HT1080 (cell line): ENCODE measurements at regions not wholly inside any gene's neighbourhood (a gene's known extent, or its start where the extent isn't known, plus 50 kb on each side); places are given as distances from the start of the nearest gene placed in this dataset.
A peak's percentile ranks its signal among the peaks of the same experiment; 100 is the strongest.

Experiments used
- DNase-seq: peaks from one replicate; pipeline ENCODE4 v3.0.0-alpha.2; 2015; ENCODE audit warnings: low read depth

DNA sequence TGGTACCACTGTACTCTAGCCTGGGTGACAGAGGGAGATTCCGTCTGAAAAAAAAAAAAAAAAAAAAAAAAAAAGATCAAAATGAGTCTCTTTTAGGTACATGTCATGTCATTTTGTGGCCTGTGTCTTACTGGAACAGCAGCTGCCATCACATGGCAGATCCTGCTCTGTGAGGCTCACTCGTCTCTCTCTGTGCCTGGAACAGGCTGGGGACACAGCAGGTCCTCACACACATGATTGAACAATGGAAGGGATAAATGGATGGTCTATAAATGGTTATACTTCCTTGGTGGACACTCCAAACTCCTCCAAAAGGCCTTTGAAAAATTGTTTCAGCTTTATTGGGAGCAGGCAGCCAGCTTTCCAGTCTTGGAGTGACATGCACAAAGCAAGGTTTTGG is 236.2 kb upstream of the COPS8 start:
- DNase-seq = no peak

DNA sequence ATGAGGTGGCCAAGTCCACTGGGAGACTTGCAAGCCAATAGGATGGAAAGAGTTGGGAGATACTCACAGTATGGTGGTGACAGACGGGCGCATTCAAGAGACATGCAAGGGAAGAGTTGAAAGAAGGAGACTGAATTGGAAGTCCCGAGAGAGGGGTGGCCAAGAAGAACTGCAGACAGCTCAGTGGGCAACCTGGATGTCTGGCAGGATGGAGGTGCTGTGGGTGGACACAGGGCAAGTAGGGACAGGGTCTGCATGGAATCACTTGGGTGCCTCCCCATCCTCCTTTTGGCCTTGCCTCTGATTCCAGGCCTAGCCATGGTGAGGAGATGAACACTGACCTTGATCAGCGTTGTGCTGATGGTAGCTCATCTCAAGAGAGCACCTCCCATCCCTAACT is 235.7 kb upstream of the COPS8 start:
- DNase-seq = no peak

DNA sequence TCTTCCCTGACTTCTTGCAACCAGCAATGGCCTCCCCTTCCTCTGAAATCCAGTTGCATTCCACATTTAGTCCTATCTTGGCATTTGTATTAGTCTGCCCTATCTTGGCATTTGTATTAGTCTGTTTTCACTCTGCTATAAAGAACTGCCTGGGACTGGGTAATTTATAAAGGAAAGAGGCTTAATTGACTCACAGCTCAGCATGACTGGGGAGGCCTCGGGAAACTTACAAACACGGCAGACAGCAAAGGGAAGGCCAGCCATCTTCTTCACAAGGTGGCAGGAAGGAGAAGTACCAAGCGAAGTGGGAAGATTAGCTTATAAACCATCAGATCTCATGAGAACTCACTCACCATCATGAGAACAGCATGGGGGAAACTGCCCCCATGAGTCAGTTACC is 234.5 kb upstream of the COPS8 start:
- no peak for DNase-seq

DNA sequence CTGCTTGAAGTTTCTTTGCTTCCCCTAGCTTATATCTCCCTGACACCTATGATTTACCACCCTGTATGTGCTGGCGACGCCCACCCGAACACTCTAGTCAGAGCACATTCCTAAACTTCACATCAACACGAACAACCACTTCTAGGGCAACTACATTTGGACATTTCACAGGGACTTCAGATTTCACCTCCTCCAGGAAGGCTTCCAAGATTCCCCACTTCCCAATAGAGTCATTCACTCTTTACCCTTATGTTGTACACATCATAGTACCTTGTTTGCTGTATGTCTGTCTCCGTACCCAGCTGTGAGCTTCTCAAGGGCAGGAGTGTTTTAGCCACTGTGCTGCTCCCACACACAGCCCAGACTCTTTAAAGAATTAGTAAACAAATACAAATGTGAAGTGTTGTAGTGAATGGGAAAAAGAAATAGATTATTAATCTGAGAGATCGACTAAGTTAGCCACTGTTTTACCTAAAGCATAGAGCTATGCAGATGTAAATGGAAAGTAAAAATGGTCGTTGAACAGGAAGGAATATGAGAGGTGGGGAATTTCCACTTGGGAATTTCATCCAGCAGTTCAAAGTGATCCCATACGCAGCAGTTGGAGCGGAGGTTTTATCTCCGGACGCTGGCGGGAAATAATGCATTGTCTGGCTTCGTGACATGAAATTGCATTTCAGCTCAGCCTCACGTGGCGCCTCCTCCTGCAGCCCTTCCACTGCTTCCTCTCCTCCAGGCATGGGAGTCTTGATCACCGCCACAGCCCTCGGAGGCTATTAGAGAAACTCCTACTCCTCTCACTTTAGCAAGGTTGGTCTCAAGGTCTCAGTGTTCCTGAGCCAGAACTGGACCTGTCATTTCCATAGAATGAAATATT is 233.4 kb upstream of the COPS8 start:
- DNase-seq = no peak

DNA sequence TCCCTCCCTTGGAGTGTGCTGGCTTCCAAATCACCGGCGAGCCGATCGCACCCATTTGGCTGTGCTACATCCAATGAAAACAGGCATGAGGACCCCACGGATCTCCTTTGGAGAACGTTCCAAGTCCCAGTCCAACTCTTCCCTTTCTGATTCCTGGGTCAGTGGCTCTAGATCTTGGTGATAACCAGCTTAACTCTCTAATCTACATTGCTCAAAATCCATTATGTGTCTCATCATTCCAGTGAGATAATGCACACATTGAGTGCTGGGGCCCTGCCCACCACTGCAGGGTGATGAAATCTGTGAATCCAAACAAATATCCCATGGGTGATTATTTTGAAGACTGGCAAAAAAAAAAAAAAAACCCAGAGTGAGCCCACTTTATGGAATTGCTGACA is 232.7 kb upstream of the COPS8 start:
- no peak for DNase-seq

DNA sequence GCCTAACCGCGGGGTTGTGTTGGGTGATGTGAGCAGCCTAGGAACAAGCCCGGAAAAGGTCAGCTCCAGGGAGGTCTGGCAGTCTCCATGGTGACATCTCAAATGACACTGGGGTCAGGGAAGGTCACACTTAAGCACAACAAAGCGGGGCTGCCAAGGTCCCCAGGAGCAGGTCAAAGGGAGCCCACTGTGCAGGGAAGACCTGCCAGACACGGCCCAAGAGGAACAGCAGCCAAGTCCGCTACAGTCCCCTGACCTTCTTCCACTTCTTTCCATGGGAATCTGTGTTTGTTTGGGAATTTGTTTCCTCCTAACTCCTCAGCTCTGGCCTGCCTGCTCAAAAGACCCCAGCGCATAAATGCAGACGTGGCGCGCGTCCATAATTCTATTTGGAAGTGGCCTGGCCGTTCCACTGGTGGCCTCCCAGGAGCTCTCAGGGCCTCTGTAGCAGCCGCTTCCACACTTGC is 232.1 kb upstream of the COPS8 start:
- no peak for DNase-seq

DNA sequence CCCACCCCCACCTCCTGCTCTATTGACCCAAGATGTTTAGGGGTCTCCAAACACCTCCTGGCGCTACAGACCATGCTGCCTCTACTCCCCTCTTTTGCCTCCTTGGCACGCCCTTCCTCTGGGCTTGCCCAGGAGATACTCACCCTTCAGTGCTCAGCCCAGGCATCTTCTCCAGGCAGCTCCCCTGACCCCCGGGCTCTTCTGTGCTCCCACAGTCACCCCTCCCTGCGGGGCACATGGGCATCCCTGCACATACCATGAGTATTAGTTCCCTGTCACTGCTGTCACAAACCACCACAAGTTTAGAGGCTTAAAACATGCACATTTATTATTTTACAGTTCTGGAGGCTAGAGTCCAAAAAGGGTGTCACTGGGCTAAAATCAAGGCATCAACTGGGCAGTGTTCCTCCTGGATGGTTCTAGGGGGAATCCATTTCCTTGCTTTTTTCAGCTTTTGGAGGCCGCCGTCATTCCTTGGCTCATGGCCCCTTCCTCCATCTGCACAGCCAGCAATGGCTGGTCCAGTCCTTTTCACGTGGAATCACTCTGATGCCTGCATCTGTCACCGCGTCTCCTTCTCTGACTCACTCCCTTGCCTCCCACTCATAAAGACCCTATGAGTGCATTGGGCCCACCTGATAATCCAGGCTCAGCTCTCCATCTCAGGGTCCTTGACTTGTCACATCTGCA is 230.4 kb upstream of the COPS8 start:
- no peak for DNase-seq

DNA sequence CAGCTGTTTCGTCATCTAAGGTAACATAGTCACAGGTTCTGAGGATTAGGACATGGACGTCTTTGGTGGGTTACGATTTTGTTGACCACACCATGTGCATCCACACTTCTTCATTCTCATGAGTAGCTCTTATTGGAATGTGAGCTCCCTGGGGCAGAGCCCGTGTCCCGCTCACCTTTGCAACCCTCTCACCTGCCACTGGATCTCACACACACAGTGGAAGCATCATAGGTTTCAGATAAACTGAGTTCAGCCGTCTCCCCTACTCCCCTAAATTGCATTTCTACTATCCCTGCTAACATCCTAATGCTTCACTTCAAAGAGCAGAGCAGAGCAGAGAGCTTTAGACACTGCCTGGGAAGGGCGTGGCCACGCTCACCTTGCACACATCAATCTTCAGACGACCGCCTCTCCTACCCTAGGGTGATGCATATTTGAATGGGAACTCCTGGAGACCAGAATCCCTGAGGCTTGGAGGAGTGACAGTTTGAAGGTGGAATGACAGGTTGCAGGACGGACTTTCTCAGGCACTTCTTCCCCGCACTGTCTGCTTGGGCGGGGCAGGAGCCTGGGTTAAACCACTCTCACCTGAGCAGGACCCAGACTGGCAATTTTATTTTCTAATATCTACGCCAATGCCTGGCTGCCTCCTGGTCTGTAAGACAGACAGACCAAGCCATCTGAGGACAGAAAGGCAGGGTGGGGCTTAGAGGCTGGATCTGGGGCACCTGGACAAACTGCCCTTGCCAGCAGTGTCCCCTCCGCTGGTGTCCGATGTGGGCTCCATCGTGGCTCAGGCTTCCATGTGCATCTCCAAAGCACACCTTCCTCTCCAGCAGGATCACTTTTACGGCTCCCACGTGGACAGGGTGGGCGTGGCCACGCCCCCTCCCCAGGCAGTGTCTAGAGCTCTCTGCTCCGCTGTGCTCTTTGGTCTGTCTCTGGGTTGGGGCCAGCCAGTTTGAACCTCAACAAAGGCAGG is 229.5 kb upstream of the COPS8 start:
- no peak for DNase-seq

DNA sequence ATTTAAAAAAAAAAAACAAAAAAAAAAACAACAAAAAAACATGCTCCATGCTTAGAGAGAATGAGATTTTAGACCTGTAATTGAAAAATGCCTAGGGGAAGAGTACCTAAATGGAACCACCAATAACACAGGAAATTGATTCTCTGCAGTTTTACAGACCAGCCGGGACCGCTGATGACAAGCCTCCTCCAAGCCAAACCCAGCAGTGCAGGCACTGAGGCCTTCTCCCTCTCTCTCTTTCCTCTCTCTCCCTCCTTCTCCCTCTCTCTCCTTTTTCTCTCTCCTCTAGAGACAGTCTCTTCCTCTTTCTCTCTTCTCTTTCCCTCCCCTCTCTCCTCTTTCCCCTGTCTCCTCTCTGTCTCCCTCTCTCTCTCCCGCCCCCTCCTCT is 228.8 kb upstream of the COPS8 start:
- no peak for DNase-seq

DNA sequence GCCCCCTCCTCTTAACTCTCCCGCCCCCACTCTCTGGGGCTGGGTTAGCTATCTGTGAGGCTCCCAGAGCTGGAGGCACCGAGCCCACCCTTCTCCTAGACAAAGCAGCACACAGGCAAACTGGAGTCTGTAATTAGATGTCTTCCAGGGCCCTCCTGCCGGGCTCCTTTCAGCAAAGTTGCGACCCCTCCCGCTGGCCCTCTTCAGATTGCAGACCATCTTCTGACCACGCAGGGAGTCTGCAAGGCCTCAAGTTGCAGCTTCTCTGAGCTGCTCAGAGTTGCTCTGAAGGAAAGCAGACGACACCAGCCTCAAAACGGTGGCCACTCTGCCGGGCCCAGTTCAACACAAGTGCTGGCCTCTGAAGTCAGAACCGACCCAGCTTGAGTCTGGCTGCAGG is 228.4 kb upstream of the COPS8 start:
- DNase-seq = no peak

DNA sequence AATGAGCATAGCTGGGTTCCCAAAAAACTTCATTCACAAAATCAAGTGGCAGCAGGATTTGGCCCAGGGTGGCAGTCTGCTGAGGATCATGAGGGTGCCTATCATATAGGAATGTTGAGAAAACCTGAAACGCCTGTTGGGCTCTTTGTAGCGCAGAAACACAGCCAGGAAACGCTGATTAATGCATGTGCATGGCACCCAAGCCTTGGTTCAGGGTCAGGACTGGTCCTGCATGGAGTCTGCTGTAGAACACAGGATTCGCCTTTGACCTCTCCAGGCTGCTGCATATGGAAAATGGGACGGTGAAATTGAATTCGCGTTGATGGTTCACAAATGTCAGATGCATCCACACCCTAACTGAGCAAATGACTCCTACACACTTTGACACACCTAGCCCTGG is 227.9 kb upstream of the COPS8 start:
- no peak for DNase-seq

DNA sequence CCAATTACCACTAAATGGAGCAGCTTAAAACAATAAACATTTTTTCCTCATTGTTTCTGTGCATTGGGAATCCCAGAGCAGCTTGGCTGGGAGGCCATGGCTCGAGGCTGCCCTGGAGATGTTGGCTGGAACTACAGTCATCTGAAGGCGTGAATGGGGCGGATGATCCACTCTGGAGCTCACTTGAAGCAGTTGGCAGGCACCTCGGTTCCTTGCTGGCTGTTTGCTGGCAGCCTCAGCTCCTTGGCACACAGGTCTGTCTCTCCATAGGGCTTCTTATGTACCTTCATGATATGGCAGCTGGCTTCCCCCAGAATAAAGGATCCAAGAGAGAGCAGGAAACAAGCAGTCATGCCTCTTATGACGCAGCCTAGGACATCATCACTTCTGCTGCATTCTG is 227.0 kb upstream of the COPS8 start:
- DNase-seq = no peak

DNA sequence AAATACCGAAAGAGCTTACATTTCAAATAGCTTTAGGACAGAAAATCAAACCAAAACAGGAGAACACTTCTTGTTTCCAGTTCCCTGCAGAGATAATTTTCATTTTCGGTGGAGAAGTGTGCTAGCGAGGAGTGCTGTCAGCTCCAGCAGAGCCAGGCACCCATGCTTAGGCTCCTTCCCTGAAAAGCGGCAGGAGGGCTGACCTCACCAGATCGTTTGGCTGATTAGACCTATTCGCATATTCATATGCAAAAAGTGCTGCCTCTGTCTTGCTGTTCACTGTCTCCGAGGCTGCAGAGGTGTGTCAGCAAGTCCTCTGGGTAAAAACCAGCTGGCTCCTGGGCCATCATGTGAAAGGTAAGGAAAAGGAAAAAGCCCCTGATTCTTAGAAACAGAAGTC is 225.8 kb upstream of the COPS8 start:
- no peak for DNase-seq

DNA sequence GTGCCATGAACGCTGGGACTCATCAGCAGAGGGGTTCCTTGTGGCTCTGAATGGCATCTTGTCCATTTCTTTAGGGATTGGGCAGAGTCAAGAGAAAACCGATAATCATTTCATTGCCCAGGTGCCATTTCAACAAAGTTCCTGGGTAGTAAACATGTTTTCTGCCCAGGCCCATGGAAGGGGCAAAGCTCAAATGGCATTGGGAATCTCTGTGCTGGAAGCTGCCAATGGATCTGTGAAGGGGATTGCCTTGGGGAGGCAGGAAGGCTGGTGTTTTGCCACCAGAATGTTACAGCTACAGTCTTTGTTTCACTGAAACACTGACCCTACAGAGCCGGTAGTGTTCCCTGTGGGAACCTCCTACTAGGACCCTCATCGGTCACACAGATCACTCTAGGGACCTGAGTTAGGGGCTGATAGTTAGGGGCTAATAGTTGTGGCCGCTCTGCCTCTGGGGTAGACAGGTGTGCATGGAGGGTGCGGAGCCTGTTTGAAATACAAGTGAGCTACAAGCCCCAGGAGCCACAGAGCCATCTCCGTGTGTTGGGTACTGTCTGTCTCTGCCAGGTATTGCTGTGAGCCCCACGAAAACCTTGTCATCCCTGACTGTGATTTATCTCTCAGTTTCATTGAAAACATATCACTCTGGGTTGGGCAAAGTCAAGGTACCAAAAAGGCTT is 224.4 kb upstream of the COPS8 start:
- no peak for DNase-seq

DNA sequence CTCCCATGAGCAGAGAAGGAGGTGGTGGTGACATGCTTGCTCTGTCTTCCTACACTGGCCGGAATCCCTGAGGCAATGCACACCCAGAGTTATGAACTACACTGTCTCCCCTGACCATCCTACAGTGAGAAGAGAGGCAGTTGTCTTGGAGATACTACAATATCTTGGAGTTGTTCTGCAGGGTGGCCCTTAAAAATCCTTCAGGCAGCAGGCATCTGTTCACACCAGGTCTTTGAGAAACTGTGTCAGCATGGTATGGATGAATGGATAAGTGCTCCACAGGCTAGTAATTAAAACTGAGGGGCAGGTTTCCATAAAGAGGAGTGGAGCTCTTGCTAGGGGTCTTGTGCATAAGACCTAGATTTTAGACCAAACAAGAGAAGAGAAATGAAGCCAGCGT is 223.7 kb upstream of the COPS8 start:
- no peak for DNase-seq

DNA sequence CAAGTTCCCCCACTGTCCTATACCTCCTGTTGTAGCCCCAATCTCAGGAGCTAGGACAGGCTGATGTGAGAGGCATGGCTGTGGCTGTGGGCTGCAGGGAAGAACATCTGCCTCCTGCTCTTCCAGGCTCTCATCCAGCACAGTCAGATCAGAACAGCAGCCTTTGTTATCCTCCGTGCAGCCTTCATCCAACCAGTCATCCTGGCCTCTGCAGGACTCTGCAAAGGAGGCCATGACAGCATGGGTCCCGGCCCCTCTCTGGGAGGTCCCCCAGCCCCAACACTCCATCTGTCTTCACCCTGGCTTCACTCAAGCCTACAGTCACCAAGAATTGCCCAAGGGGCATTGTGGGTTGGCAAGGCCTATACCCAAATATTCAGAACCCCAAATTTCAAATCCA is 223.2 kb upstream of the COPS8 start:
- DNase-seq = no peak

DNA sequence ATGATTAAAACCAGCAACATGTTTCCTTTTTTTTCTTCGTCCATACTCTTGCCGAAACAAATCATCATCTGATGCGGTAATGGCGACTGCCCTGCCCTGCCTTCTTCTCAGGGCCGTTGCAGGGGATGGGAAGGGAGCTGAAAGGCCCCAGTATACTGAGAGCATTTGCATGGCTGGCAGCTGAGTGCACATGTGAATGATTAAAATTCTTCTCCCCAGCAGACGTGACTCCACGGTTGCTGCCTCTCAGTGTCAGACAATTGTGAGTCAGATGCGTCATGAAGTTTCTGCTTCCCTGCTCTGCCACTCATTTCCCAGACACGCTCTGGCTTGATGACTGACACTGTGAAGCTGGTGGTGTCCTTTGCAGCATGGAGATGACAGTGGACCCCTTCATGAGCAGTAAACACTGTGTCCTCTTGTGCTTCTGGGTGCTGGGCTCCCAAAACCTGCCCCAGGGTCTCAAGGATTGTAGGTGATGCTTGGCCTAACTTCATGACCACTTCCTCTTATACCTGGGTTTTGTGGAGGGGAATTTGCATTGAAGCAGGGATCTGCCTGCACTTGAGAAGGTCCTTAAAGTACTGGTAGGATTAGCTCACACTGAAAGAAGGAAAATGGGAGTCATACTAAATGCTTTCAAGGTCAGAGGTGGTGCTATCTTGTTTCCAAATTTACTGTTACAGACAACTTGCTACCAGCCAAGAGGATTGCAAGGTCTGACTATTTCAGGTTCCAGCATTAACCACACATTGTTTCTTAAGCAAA is 222.5 kb upstream of the COPS8 start:
- peak; percentile 58 for DNase-seq

DNA sequence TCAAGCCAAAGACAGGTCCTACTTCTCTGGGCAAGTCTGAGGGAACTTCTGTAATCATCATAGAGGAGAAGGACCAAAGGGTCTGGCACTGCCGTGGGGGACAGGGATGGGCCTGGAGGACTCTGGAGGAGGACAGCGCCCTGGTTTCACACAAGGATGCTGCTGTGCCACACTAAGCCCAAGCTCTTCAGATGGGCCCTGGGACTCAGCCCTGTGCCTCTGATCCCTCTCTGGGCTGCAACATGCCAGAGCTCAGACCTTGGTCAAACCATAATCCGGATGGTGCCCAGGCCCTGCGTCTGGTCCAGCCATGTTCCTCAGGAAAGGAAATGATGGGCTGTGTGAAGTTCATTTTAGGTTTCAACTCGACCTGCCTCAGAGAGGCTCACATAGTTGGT is 222.0 kb upstream of the COPS8 start:
- DNase-seq = no peak

DNA sequence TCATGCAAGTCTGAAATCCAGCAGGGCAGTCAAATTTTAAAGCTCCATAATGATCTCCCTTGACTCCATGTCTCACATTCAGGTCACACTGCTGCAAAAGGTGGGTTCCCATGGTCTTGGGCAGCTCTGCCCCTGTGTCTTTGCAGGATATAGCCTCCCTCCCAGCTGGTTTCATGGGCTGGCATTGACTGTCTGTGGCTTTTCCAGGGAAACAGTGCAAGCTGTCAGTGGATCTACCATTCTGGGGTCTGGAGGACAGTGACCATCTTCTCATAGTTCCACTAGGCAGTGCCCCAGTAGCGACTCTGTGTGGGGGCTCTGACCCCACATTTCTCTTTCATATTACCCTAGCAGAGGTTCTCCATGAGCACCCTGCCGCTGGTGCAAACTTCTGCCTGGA is 220.6 kb upstream of the COPS8 start:
- DNase-seq = no peak

DNA sequence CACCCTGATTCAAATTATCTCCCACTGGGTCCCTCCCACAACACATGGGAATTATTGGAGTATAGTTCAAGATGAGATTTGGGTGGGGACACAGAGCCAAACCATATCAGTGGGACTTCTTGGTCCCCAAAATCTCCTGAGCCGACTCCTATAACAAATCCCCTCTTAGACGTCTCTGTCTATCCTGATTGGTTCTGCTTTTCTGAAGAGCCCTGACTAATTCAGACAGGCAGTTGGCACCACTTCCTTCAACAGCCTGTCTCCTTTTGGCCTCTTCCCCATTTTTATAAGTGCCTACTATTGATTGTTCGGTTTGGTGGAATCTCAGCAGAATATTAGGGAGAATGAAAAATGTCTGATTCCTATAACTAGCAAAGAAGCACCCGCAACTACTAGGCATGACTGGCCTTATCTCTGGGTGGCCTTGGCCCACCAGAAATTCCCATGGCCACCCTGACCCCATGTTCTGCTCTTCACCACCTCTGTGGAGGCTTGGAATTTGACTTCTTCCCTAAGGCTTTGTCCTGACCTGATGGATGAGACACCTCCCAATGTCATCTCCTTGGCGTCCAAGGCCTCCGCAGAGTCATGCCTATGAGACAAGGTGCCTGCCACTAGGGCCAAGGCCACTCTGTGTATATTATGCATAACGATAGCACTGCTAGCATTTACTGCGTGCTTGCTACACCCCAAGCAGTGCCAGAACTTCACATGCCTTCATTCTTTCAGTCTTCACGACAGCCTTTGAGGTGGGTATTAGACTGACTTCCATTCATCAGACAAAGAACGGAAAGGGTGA is 218.9 kb upstream of the COPS8 start:
- no peak for DNase-seq
